ENCODE measurements at regions not wholly inside any gene's neighbourhood (a gene's known extent, or its start where the extent isn't known, plus 50 kb on each side); places are given as distances from the start of the nearest gene placed in this dataset.
A peak's percentile ranks its signal among the peaks of the same experiment; 100 is the strongest.

GRCh38 chr18:77635858-77636257, 386.2 kb downstream of the GALR1 start:
- H3K36me3 Mint-ChIP-seq (ENCODE audit: low read depth) = peaks cover 5% of the 10 kb centered on the region
- DNase-seq = no peak
- H3K27me3 Mint-ChIP-seq (ENCODE audit: low read depth, poor library complexity) = peaks cover 4% of the 10 kb centered on the region
- H3K27ac Mint-ChIP-seq = no peak overlapping the region
- no peak for TF ChIP-seq CTCF (IDR thresholded peaks at IDR 0.05)
- H3K4me3 Mint-ChIP-seq = no peak overlapping the region
- peaks cover 49% of the 10 kb centered on the region for H3K9me3 Mint-ChIP-seq
- no peaks in the 10 kb centered on the region for H3K4me1 Mint-ChIP-seq

GRCh38 chr18:77645170-77645872, 395.7 kb downstream of the GALR1 start:
- Mint-ChIP-seq H3K9me3 (peaks cover 37% of the 10 kb centered on the region), H3K27me3 (ENCODE audit: low read depth, poor library complexity) (peaks cover 6% of the 10 kb centered on the region), H3K4me1 (peaks cover 14% of the 10 kb centered on the region), H3K4me3 (no peak overlapping the region), H3K27ac (no peak overlapping the region), H3K36me3 (ENCODE audit: low read depth) (no peaks in the 10 kb centered on the region)
- no peak for DNase-seq
- no peak for TF ChIP-seq CTCF (IDR thresholded peaks at IDR 0.05)

GRCh38 chr18:77647472-77647871, 397.8 kb downstream of the GALR1 start:
- no peak overlapping the region for H3K4me3 Mint-ChIP-seq

GRCh38 chr18:77648411-77648810, 398.8 kb downstream of the GALR1 start:
- H3K27ac Mint-ChIP-seq = no peak overlapping the region
- H3K9me3 Mint-ChIP-seq = peaks cover 13% of the 10 kb centered on the region
- no peak for TF ChIP-seq CTCF (IDR thresholded peaks at IDR 0.05)
- no peaks in the 10 kb centered on the region for H3K36me3 Mint-ChIP-seq (ENCODE audit: low read depth)
- H3K4me1 Mint-ChIP-seq = peaks cover 14% of the 10 kb centered on the region
- H3K27me3 Mint-ChIP-seq (ENCODE audit: low read depth, poor library complexity) = peaks cover 19% of the 10 kb centered on the region
- no peak overlapping the region for H3K4me3 Mint-ChIP-seq
- DNase-seq = no peak

More at GRCh38 chr18:77647472-77647871, 397.8 kb downstream of the GALR1 start:
- Mint-ChIP-seq H3K36me3 (ENCODE audit: low read depth) (no peaks in the 10 kb centered on the region), H3K27ac (no peak overlapping the region), H3K27me3 (ENCODE audit: low read depth, poor library complexity) (peaks cover 19% of the 10 kb centered on the region), H3K4me1 (peaks cover 14% of the 10 kb centered on the region), H3K9me3 (peaks cover 18% of the 10 kb centered on the region)
- no peak for DNase-seq
- no peak for TF ChIP-seq CTCF (IDR thresholded peaks at IDR 0.05)

GRCh38 chr18:77650799-77651385, 401.2 kb downstream of the GALR1 start:
- TF ChIP-seq CTCF (IDR thresholded peaks at IDR 0.05) = peak; percentile 98
- Mint-ChIP-seq H3K27ac (no peak overlapping the region), H3K4me3 (no peak overlapping the region), H3K9me3 (peaks cover 3% of the 10 kb centered on the region), H3K4me1 (peaks cover 14% of the 10 kb centered on the region), H3K27me3 (ENCODE audit: low read depth, poor library complexity) (peaks cover 19% of the 10 kb centered on the region), H3K36me3 (ENCODE audit: low read depth) (no peaks in the 10 kb centered on the region)
- peak; percentile 93 for DNase-seq

GRCh38 chr18:77651441-77651840, 401.8 kb downstream of the GALR1 start:
- Mint-ChIP-seq H3K36me3 (ENCODE audit: low read depth) (no peaks in the 10 kb centered on the region), H3K9me3 (no peaks in the 10 kb centered on the region), H3K27ac (no peak overlapping the region), H3K27me3 (ENCODE audit: low read depth, poor library complexity) (peaks cover 19% of the 10 kb centered on the region), H3K4me3 (no peak overlapping the region), H3K4me1 (peaks cover 14% of the 10 kb centered on the region)
- TF ChIP-seq CTCF (IDR thresholded peaks at IDR 0.05) = no peak
- DNase-seq = no peak
